ENCODE measurements at regions not wholly inside any gene's neighbourhood (a gene's known extent, or its start where the extent isn't known, plus 50 kb on each side); places are given as distances from the start of the nearest gene placed in this dataset.
"Not testable (repeated sequence)": the region's sequence is repeated elsewhere in the genome, so short reads cannot be mapped to it uniquely, and the experiment has no call there.

- not testable (repeated sequence) for DNase-seq (ENCODE audit: low spot score); H3K4me1 Mint-ChIP-seq (ENCODE audit: low read depth); H3K27ac Mint-ChIP-seq; H3K4me3 Mint-ChIP-seq; H3K36me3 Mint-ChIP-seq (ENCODE audit: low read depth); H3K27me3 Mint-ChIP-seq (ENCODE audit: low read depth)
- H3K9me3 Mint-ChIP-seq, result peaks cover 30% of the 10 kb centered on the region
Observed at GRCh38 chr18:1152958-1153357, 248.3 kb downstream of the ADCYAP1 start.

GRCh38 chr18:1173593-1173992 lies 268.9 kb downstream of the ADCYAP1 start:
- Mint-ChIP-seq H3K4me1 (ENCODE audit: low read depth) (no peaks in the 10 kb centered on the region), H3K27me3 (ENCODE audit: low read depth) (no peaks in the 10 kb centered on the region), H3K4me3 (no peak overlapping the region), H3K27ac (no peak overlapping the region), H3K36me3 (ENCODE audit: low read depth) (no peaks in the 10 kb centered on the region), H3K9me3 (peaks cover 16% of the 10 kb centered on the region)
- DNase-seq (ENCODE audit: low spot score), result no peak

GRCh38 chr18:1177232-1177631 lies 272.6 kb downstream of the ADCYAP1 start:
- Mint-ChIP-seq H3K36me3 (ENCODE audit: low read depth) (no peaks in the 10 kb centered on the region), H3K27me3 (ENCODE audit: low read depth) (no peaks in the 10 kb centered on the region), H3K4me3 (no peak overlapping the region), H3K4me1 (ENCODE audit: low read depth) (no peaks in the 10 kb centered on the region), H3K27ac (no peak overlapping the region), H3K9me3 (peaks cover 37% of the 10 kb centered on the region)
- DNase-seq (ENCODE audit: low spot score), result no peak

- Mint-ChIP-seq H3K4me3 (no peak overlapping the region), H3K27ac (no peak overlapping the region), H3K27me3 (ENCODE audit: low read depth) (no peaks in the 10 kb centered on the region), H3K9me3 (peaks cover 25% of the 10 kb centered on the region), H3K36me3 (ENCODE audit: low read depth) (no peaks in the 10 kb centered on the region), H3K4me1 (ENCODE audit: low read depth) (no peaks in the 10 kb centered on the region)
- DNase-seq (ENCODE audit: low spot score), result no peak
Observed at GRCh38 chr18:1191341-1191740, 286.7 kb downstream of the ADCYAP1 start.

GRCh38 chr18:1213126-1213525 lies 308.5 kb downstream of the ADCYAP1 start:
- Mint-ChIP-seq H3K4me3 (no peak overlapping the region), H3K27ac (no peak overlapping the region), H3K4me1 (ENCODE audit: low read depth) (no peaks in the 10 kb centered on the region), H3K36me3 (ENCODE audit: low read depth) (no peaks in the 10 kb centered on the region), H3K9me3 (peaks cover 41% of the 10 kb centered on the region), H3K27me3 (ENCODE audit: low read depth) (no peaks in the 10 kb centered on the region)
- DNase-seq (ENCODE audit: low spot score), result no peak

- no peak overlapping the region for H3K4me3 Mint-ChIP-seq
- H3K27ac Mint-ChIP-seq, result no peak overlapping the region
- DNase-seq (ENCODE audit: low spot score), result no peak
- H3K4me1 Mint-ChIP-seq (ENCODE audit: low read depth), result no peaks in the 10 kb centered on the region
- no peaks in the 10 kb centered on the region for H3K27me3 Mint-ChIP-seq (ENCODE audit: low read depth)
- H3K36me3 Mint-ChIP-seq (ENCODE audit: low read depth), result no peaks in the 10 kb centered on the region
- peaks cover 17% of the 10 kb centered on the region for H3K9me3 Mint-ChIP-seq
Observed at GRCh38 chr18:1222880-1223279, 318.2 kb downstream of the ADCYAP1 start.

- peaks cover 22% of the 10 kb centered on the region for H3K9me3 Mint-ChIP-seq
- no peak overlapping the region for H3K4me3 Mint-ChIP-seq
- no peaks in the 10 kb centered on the region for H3K4me1 Mint-ChIP-seq (ENCODE audit: low read depth)
- no peaks in the 10 kb centered on the region for H3K36me3 Mint-ChIP-seq (ENCODE audit: low read depth)
- DNase-seq (ENCODE audit: low spot score), result no peak
- H3K27me3 Mint-ChIP-seq (ENCODE audit: low read depth), result no peaks in the 10 kb centered on the region
- no peak overlapping the region for H3K27ac Mint-ChIP-seq
Observed at GRCh38 chr18:1227025-1227424, 322.4 kb downstream of the ADCYAP1 start.

- no peaks in the 10 kb centered on the region for H3K27me3 Mint-ChIP-seq (ENCODE audit: low read depth)
- no peak overlapping the region for H3K27ac Mint-ChIP-seq
- no peak overlapping the region for H3K4me3 Mint-ChIP-seq
- H3K9me3 Mint-ChIP-seq, result peaks cover 43% of the 10 kb centered on the region
- no peaks in the 10 kb centered on the region for H3K36me3 Mint-ChIP-seq (ENCODE audit: low read depth)
- no peak for DNase-seq (ENCODE audit: low spot score)
- H3K4me1 Mint-ChIP-seq (ENCODE audit: low read depth), result no peaks in the 10 kb centered on the region
Observed at GRCh38 chr18:1229634-1230033, 325.0 kb downstream of the ADCYAP1 start.

GRCh38 chr18:1232867-1233266 lies 328.2 kb downstream of the ADCYAP1 start:
- Mint-ChIP-seq H3K27ac (no peak overlapping the region), H3K4me1 (ENCODE audit: low read depth) (no peaks in the 10 kb centered on the region), H3K9me3 (peaks cover 54% of the 10 kb centered on the region), H3K36me3 (ENCODE audit: low read depth) (no peaks in the 10 kb centered on the region), H3K27me3 (ENCODE audit: low read depth) (no peaks in the 10 kb centered on the region), H3K4me3 (no peak overlapping the region)
- no peak for DNase-seq (ENCODE audit: low spot score)

GRCh38 chr18:1240701-1241100 lies 336.0 kb downstream of the ADCYAP1 start:
- no peak for DNase-seq (ENCODE audit: low spot score)
- Mint-ChIP-seq H3K4me3 (no peak overlapping the region), H3K27me3 (ENCODE audit: low read depth) (no peaks in the 10 kb centered on the region)

GRCh38 chr18:1244397-1245122 lies 339.9 kb downstream of the ADCYAP1 start:
- H3K4me1 Mint-ChIP-seq (ENCODE audit: low read depth), result no peaks in the 10 kb centered on the region
- H3K9me3 Mint-ChIP-seq, result peaks cover 3% of the 10 kb centered on the region
- H3K27ac Mint-ChIP-seq, result no peak overlapping the region
- no peaks in the 10 kb centered on the region for H3K36me3 Mint-ChIP-seq (ENCODE audit: low read depth)
- no peak for DNase-seq (ENCODE audit: low spot score)
- H3K4me3 Mint-ChIP-seq, result no peak overlapping the region
- no peaks in the 10 kb centered on the region for H3K27me3 Mint-ChIP-seq (ENCODE audit: low read depth)

More at GRCh38 chr18:1240701-1241100, 336.0 kb downstream of the ADCYAP1 start:
- Mint-ChIP-seq H3K4me1 (ENCODE audit: low read depth) (no peaks in the 10 kb centered on the region), H3K9me3 (peaks cover 13% of the 10 kb centered on the region), H3K27ac (no peak overlapping the region), H3K36me3 (ENCODE audit: low read depth) (no peaks in the 10 kb centered on the region)

GRCh38 chr18:1246827-1247226 lies 342.2 kb downstream of the ADCYAP1 start:
- peaks cover 4% of the 10 kb centered on the region for H3K9me3 Mint-ChIP-seq
- H3K27me3 Mint-ChIP-seq (ENCODE audit: low read depth), result no peaks in the 10 kb centered on the region
- H3K36me3 Mint-ChIP-seq (ENCODE audit: low read depth), result no peaks in the 10 kb centered on the region
- no peak overlapping the region for H3K27ac Mint-ChIP-seq
- DNase-seq (ENCODE audit: low spot score), result no peak
- H3K4me1 Mint-ChIP-seq (ENCODE audit: low read depth), result no peaks in the 10 kb centered on the region
- no peak overlapping the region for H3K4me3 Mint-ChIP-seq

GRCh38 chr18:1252534-1252933 lies 347.9 kb downstream of the ADCYAP1 start:
- peaks cover 14% of the 10 kb centered on the region for H3K9me3 Mint-ChIP-seq
- H3K4me3 Mint-ChIP-seq, result no peak overlapping the region
- no peaks in the 10 kb centered on the region for H3K27me3 Mint-ChIP-seq (ENCODE audit: low read depth)
- DNase-seq (ENCODE audit: low spot score), result no peak
- no peaks in the 10 kb centered on the region for H3K36me3 Mint-ChIP-seq (ENCODE audit: low read depth)
- no peak overlapping the region for H3K27ac Mint-ChIP-seq
- H3K4me1 Mint-ChIP-seq (ENCODE audit: low read depth), result no peaks in the 10 kb centered on the region

GRCh38 chr18:1252936-1253335 lies 348.3 kb downstream of the ADCYAP1 start:
- H3K4me3 Mint-ChIP-seq, result no peak overlapping the region
- H3K27ac Mint-ChIP-seq, result no peak overlapping the region
- H3K4me1 Mint-ChIP-seq (ENCODE audit: low read depth), result no peaks in the 10 kb centered on the region
- no peaks in the 10 kb centered on the region for H3K36me3 Mint-ChIP-seq (ENCODE audit: low read depth)
- H3K9me3 Mint-ChIP-seq, result peaks cover 14% of the 10 kb centered on the region
- no peaks in the 10 kb centered on the region for H3K27me3 Mint-ChIP-seq (ENCODE audit: low read depth)
- no peak for DNase-seq (ENCODE audit: low spot score)

GRCh38 chr18:1253827-1254226 lies 349.2 kb downstream of the ADCYAP1 start:
- Mint-ChIP-seq H3K4me3 (no peak overlapping the region), H3K27ac (no peak overlapping the region), H3K9me3 (peaks cover 15% of the 10 kb centered on the region), H3K4me1 (ENCODE audit: low read depth) (no peaks in the 10 kb centered on the region), H3K36me3 (ENCODE audit: low read depth) (no peaks in the 10 kb centered on the region), H3K27me3 (ENCODE audit: low read depth) (no peaks in the 10 kb centered on the region)
- DNase-seq (ENCODE audit: low spot score), result no peak
